NCI-H2171 treated with DMSO at 0.1 percent for 48 hours (cell line): ENCODE measurements at regions not wholly inside any gene's neighbourhood (a gene's known extent, or its start where the extent isn't known, plus 50 kb on each side); places are given as distances from the start of the nearest gene placed in this dataset.
"Not testable (repeated sequence)": the region's sequence is repeated elsewhere in the genome, so short reads cannot be mapped to it uniquely, and the experiment has no call there.

ENCODE experiments used
- DNase-seq: peaks from one replicate; lab custom pipeline; 2025; lab: John Stamatoyannopoulos, UW

GRCh38 chr9:119917175-119917574 lies 547.9 kb upstream of the BRINP1 start:
- DNase-seq = no peak

GRCh38 chr9:119907056-119907455 lies 537.8 kb upstream of the BRINP1 start:
- DNase-seq = no peak

GRCh38 chr9:119905724-119906123 lies 536.5 kb upstream of the BRINP1 start:
- no peak for DNase-seq

GRCh38 chr9:119903851-119904250 lies 534.6 kb upstream of the BRINP1 start:
- DNase-seq = no peak

GRCh38 chr9:119902611-119903010 lies 533.4 kb upstream of the BRINP1 start:
- DNase-seq = peak; percentile 95

GRCh38 chr9:119898316-119898715 lies 529.1 kb upstream of the BRINP1 start:
- no peak for DNase-seq

GRCh38 chr9:119884438-119884837 lies 515.2 kb upstream of the BRINP1 start:
- no peak for DNase-seq

- DNase-seq = no peak
These were observed 512.7 kb upstream of the BRINP1 start for GRCh38 chr9:119881898-119882297.

- DNase-seq = no peak
These were observed 511.1 kb upstream of the BRINP1 start for GRCh38 chr9:119880361-119880760.

- peak; percentile 15 for DNase-seq
These were observed 508.1 kb upstream of the BRINP1 start for GRCh38 chr9:119877306-119877705.

- no peak for DNase-seq
These were observed 504.6 kb upstream of the BRINP1 start for GRCh38 chr9:119873877-119874276.

- not testable (repeated sequence) for DNase-seq
These were observed 501.0 kb upstream of the BRINP1 start for GRCh38 chr9:119870251-119870650.

GRCh38 chr9:119868694-119869093 lies 499.5 kb upstream of the BRINP1 start:
- DNase-seq = peak; percentile 40

- no peak for DNase-seq
These were observed 492.6 kb upstream of the BRINP1 start for GRCh38 chr9:119861842-119862241.

GRCh38 chr9:119859128-119859527 lies 489.9 kb upstream of the BRINP1 start:
- no peak for DNase-seq

GRCh38 chr9:119853126-119853525 lies 483.9 kb upstream of the BRINP1 start:
- no peak for DNase-seq

GRCh38 chr9:119852390-119852789 lies 483.2 kb upstream of the BRINP1 start:
- no peak for DNase-seq

- DNase-seq = peak; percentile 65
These were observed 475.2 kb upstream of the BRINP1 start for GRCh38 chr9:119844431-119844830.

GRCh38 chr9:119841016-119841415 lies 471.8 kb upstream of the BRINP1 start:
- no peak for DNase-seq

GRCh38 chr9:119839888-119840287 lies 470.7 kb upstream of the BRINP1 start:
- no peak for DNase-seq

GRCh38 chr9:119838210-119838609 lies 469.0 kb upstream of the BRINP1 start:
- DNase-seq = no peak

GRCh38 chr9:119836036-119836435 lies 466.8 kb upstream of the BRINP1 start:
- DNase-seq = peak; percentile 15

- no peak for DNase-seq
These were observed 464.9 kb upstream of the BRINP1 start for GRCh38 chr9:119834064-119834620.

- DNase-seq = no peak
These were observed 462.1 kb upstream of the BRINP1 start for GRCh38 chr9:119831309-119831708.

GRCh38 chr9:119829748-119830147 lies 460.5 kb upstream of the BRINP1 start:
- DNase-seq = no peak
